ENCODE measurements at regions not wholly inside any gene's neighbourhood (a gene's known extent, or its start where the extent isn't known, plus 50 kb on each side); places are given as distances from the start of the nearest gene placed in this dataset.

DNA sequence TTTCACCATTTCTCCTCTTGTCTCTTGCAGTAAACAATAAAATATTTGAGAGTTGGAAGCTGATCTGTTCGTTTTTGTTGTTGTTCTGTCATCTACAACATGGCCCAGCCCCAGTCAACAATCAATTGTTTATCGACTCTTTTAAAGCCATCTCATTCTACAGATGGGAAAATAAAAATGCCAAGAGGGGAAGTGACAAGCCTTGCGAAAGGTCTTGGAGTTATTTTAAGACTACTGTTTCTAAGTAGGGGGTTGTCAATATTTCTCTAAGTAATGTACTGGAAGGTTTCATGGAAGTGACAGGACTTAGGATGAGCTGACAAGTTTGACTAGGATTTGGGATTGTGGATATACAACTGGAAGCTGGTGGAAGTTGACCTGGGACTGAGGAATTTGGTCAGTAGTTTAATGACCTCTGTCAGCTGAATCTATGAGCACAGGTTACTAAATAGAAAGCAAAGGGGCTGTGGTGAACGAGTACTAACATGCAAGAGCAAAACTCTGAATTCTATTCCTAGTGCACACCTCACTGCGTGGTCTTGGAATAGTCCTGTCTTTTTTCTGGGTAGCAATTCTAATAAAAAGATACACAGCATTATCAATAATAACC lies 57.5 kb upstream of the ADRB2 start:
- H3K27ac ChIP-seq (ENCODE audit: low read depth, low read length): no peak overlapping the region
- POLR2A ChIA-PET: no interaction called here
- H3K27ac Mint-ChIP-seq: no peak overlapping the region
- H3K27me3 ChIP-seq (ENCODE audit: control insufficient read depth in 2 of 2, insufficient read depth in 2 of 2, low read length in 2 of 2): peaks cover 0 to 3% of the 10 kb centered on the region in 2 donors
- peaks cover 33 to 63% (median 53%) of the 10 kb centered on the region in 5 donors for H3K27me3 Mint-ChIP-seq
- no peaks in the 10 kb centered on the region for H3K9me3 ChIP-seq (ENCODE audit: control insufficient read depth in 2 of 3, low read length in 3 of 3)
- ATAC-seq: no peak
- intact Hi-C loops (cut with micrococcal nuclease): no loop called here
- H3K36me3 ChIP-seq (ENCODE audit: control insufficient read depth in 2 of 3, insufficient read depth in 3 of 3, low read length in 3 of 3): no peaks in the 10 kb centered on the region
- H3K4me3 Mint-ChIP-seq: no peak overlapping the region
- CTCF ChIA-PET: interaction anchor here (0.8 kb wide), 1 partner anchor 31 kb away, joined by 3 read pairs; no protein-coding TSS in a partner anchor
- no peak overlapping the region for H3K4me3 ChIP-seq (ENCODE audit: low read length)
- H3K4me1 ChIP-seq (ENCODE audit: control insufficient read depth in 2 of 2, insufficient read depth in 2 of 2, low read length in 2 of 2): no peaks in the 10 kb centered on the region
- H3K9me3 Mint-ChIP-seq: peaks cover 0 to 2% (median 0%) of the 10 kb centered on the region in 11 donors
- no peak for DNase-seq
- peaks cover 0 to 5% (median 0%) of the 10 kb centered on the region in 7 donors for H3K4me1 Mint-ChIP-seq
- no peaks in the 10 kb centered on the region for H3K36me3 Mint-ChIP-seq

DNA sequence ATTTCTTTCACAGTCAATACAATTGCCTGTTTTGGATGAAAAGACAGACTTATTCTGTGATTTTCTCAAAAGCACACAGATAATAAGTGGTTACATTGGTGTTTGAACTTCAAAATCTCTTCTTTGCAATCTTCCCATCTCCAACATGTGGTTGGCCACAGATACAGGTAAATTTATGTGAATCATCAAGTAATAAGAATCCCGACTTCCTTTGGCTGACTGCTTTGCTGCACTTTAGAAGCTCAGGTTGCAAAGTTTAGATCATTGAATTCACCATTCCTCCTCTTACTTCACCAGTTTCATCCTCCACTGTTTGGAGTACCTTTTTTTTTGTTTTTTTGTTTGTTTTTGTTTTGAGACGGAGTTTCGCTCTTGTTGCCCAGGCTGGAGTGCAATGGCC lies 56.5 kb upstream of the ADRB2 start:
- POLR2A ChIA-PET: no interaction called here
- CTCF ChIA-PET: no interaction called here

DNA sequence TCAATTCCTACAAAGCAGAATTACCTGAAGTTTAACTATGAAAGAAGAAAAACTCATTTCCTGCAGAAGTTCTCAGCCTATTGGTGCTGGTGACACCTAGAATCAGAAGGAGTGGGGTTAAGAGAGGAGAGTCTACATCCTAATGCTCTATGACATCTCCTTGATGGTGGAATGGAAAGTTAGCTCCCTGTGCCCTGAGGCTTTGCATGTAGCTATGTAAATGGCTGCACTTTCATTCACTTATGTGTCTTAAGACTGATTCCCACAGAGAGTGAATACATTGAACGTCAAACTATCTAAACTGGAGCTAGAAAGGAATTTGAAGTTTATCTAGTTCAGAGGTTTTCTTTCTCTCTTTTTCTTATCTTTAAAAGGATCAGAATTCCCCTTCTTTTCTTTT lies 52.1 kb upstream of the ADRB2 start:
- Mint-ChIP-seq H3K9me3 (peaks cover 0 to 2% (median 0%) of the 10 kb centered on the region in 11 donors), H3K36me3 (no peaks in the 10 kb centered on the region), H3K27ac (no peak overlapping the region), H3K27me3 (peaks cover 18 to 43% (median 26%) of the 10 kb centered on the region in 5 donors), H3K4me1 (peaks cover 0 to 1% (median 0%) of the 10 kb centered on the region in 7 donors), H3K4me3 (no peak overlapping the region)
- Histone ChIP-seq H3K36me3 (ENCODE audit: control insufficient read depth in 2 of 3, insufficient read depth in 3 of 3, low read length in 3 of 3) (no peaks in the 10 kb centered on the region), H3K9me3 (ENCODE audit: control insufficient read depth in 2 of 3, low read length in 3 of 3) (no peaks in the 10 kb centered on the region), H3K27me3 (ENCODE audit: control insufficient read depth in 2 of 2, insufficient read depth in 2 of 2, low read length in 2 of 2) (no peaks in the 10 kb centered on the region), H3K4me3 (ENCODE audit: low read length) (no peak overlapping the region), H3K4me1 (ENCODE audit: control insufficient read depth in 2 of 2, insufficient read depth in 2 of 2, low read length in 2 of 2) (no peaks in the 10 kb centered on the region), H3K27ac (ENCODE audit: low read depth, low read length) (no peak overlapping the region)
- ChIA-PET CTCF (no interaction called here), POLR2A (no interaction called here)
- intact Hi-C loops (cut with micrococcal nuclease): no loop called here
- DNase-seq (no peak), ATAC-seq (no peak)

More for the DNA sequence above, 56.5 kb upstream of the ADRB2 start:
- Histone ChIP-seq H3K36me3 (ENCODE audit: control insufficient read depth in 2 of 3, insufficient read depth in 3 of 3, low read length in 3 of 3) (no peaks in the 10 kb centered on the region), H3K4me3 (ENCODE audit: low read length) (no peak overlapping the region), H3K27ac (ENCODE audit: low read depth, low read length) (no peak overlapping the region), H3K9me3 (ENCODE audit: control insufficient read depth in 2 of 3, low read length in 3 of 3) (no peaks in the 10 kb centered on the region), H3K4me1 (ENCODE audit: control insufficient read depth in 2 of 2, insufficient read depth in 2 of 2, low read length in 2 of 2) (no peaks in the 10 kb centered on the region), H3K27me3 (ENCODE audit: control insufficient read depth in 2 of 2, insufficient read depth in 2 of 2, low read length in 2 of 2) (peaks cover 0 to 3% of the 10 kb centered on the region in 2 donors)
- Mint-ChIP-seq H3K4me3 (no peak overlapping the region), H3K9me3 (peaks cover 0 to 2% (median 0%) of the 10 kb centered on the region in 11 donors), H3K27ac (no peak overlapping the region), H3K4me1 (peaks cover 0 to 5% (median 0%) of the 10 kb centered on the region in 7 donors), H3K27me3 (peaks cover 34 to 63% (median 53%) of the 10 kb centered on the region in 5 donors), H3K36me3 (no peaks in the 10 kb centered on the region)
- ATAC-seq (no peak), DNase-seq (no peak)
- intact Hi-C loops (cut with micrococcal nuclease): no loop called here

DNA sequence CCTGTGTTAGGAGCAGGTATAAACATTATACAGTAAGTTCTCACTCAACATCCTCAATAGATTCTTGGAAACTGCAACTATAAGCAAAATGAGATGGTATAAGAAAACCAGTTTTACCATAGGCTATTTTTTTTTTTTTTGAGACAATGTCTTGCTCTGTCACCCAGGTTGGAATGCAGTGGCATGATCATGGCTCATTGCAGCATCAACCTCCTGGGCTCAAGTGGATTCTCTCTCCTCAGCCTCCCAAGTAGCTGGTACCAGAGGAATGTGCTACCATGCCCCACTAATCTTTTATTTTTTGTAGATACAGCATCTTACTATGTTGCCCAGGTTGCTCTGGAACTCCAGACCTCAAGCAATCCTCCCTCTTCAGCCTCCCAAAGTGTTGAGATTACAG lies 50.1 kb upstream of the ADRB2 start:
- H3K27me3 Mint-ChIP-seq: peaks cover 18 to 33% (median 22%) of the 10 kb centered on the region in 5 donors
- CTCF ChIA-PET: no interaction called here
- H3K4me1 Mint-ChIP-seq: peaks cover 0 to 1% (median 0%) of the 10 kb centered on the region in 7 donors

More for the DNA sequence above, 50.1 kb upstream of the ADRB2 start:
- peaks cover 0 to 2% (median 0%) of the 10 kb centered on the region in 11 donors for H3K9me3 Mint-ChIP-seq
- no peak for DNase-seq
- H3K36me3 Mint-ChIP-seq: no peaks in the 10 kb centered on the region
- H3K4me3 Mint-ChIP-seq: no peak overlapping the region
- no peaks in the 10 kb centered on the region for H3K4me1 ChIP-seq (ENCODE audit: control insufficient read depth in 2 of 2, insufficient read depth in 2 of 2, low read length in 2 of 2)
- H3K36me3 ChIP-seq (ENCODE audit: control insufficient read depth in 2 of 3, insufficient read depth in 3 of 3, low read length in 3 of 3): no peaks in the 10 kb centered on the region
- H3K9me3 ChIP-seq (ENCODE audit: control insufficient read depth in 2 of 3, low read length in 3 of 3): no peaks in the 10 kb centered on the region
- no peak for ATAC-seq
- H3K27ac ChIP-seq (ENCODE audit: low read depth, low read length): no peak overlapping the region
- POLR2A ChIA-PET: no interaction called here
- no peaks in the 10 kb centered on the region for H3K27me3 ChIP-seq (ENCODE audit: control insufficient read depth in 2 of 2, insufficient read depth in 2 of 2, low read length in 2 of 2)
- intact Hi-C loops (cut with micrococcal nuclease): no loop called here
- H3K27ac Mint-ChIP-seq: no peak overlapping the region
- no peak overlapping the region for H3K4me3 ChIP-seq (ENCODE audit: low read length)

All from naive thymus-derived CD4-positive, alpha-beta T cell (primary cell).